GM23248 (cell line): ENCODE measurements at regions not wholly inside any gene's neighbourhood (a gene's known extent, or its start where the extent isn't known, plus 50 kb on each side); places are given as distances from the start of the nearest gene placed in this dataset.

Source experiments
- DNase-seq: peaks from one replicate; pipeline ENCODE4 v3.0.0-alpha.2; 2015
- H2AFZ ChIP-seq: fragments of 200-600 bp; sonication (generic); 2 replicates; pipeline ENCODE4 v1.6.1; 2016; ENCODE audit warnings: antibody characterized with exemption
- H3F3A ChIP-seq: fragments of 200-600 bp; sonication (generic); 2 replicates; pipeline ENCODE4 v1.6.1; 2016; ENCODE audit warnings: mild to moderate bottlenecking, antibody characterized with exemption, mixed run types; ENCODE audit not compliant: insufficient read depth
- H3K27ac ChIP-seq: fragments of 200-600 bp; sonication (generic); 2 replicates; pipeline ENCODE4 v1.5.1; 2016; ENCODE audit warnings: mild to moderate bottlenecking
- H3K27me3 ChIP-seq: fragments of 200-600 bp; sonication (generic); replicated peaks from 2 replicates; pipeline ENCODE4 v1.6.1; 2016; ENCODE audit warnings: mild to moderate bottlenecking; ENCODE audit not compliant: insufficient read depth
- H3K36me3 ChIP-seq: fragments of 200-600 bp; sonication (generic); 2 replicates; pipeline ENCODE4 v1.6.1; 2016; ENCODE audit warnings: low read depth, mild to moderate bottlenecking
- H3K4me1 ChIP-seq: fragments of 200-600 bp; sonication (generic); 2 replicates; pipeline ENCODE4 v1.6.1; 2016; ENCODE audit warnings: mild to moderate bottlenecking; ENCODE audit not compliant: insufficient read depth
- H3K4me2 ChIP-seq: fragments of 200-600 bp; sonication (generic); one replicate; pipeline ENCODE4 v1.6.1; 2016; ENCODE audit warnings: mild to moderate bottlenecking; ENCODE audit not compliant: unreplicated experiment
- H3K4me3 ChIP-seq: fragments of 200-600 bp; sonication (generic); 2 replicates; pipeline ENCODE4 v1.5.1; 2016; ENCODE audit warnings: mild to moderate bottlenecking
- H3K79me2 ChIP-seq: fragments of 200-600 bp; sonication (generic); 2 replicates; pipeline ENCODE4 v1.6.1; 2016; ENCODE audit warnings: mild to moderate bottlenecking; ENCODE audit not compliant: insufficient read depth
- H3K9ac ChIP-seq: fragments of 200-600 bp; sonication (generic); 2 replicates; pipeline ENCODE4 v1.6.1; 2016; ENCODE audit warnings: mild to moderate bottlenecking
- H3K9me2 ChIP-seq: fragments of 200-600 bp; sonication (generic); 2 replicates; pipeline ENCODE4 v1.6.1; 2016; ENCODE audit warnings: mixed run types, mild to moderate bottlenecking, moderate library complexity; ENCODE audit not compliant: insufficient read depth
- H3K9me3 ChIP-seq: fragments of 200-600 bp; sonication (generic); one replicate; pipeline ENCODE4 v1.6.1; 2017; ENCODE audit warnings: low read depth
- H4K20me1 ChIP-seq: fragments of 200-600 bp; sonication (generic); 2 replicates; pipeline ENCODE4 v1.6.0; 2016; ENCODE audit not compliant: insufficient read depth
- EZH2 ChIP-seq: fragments of 200-600 bp; sonication (generic); IDR thresholded peaks from 2 replicates; pipeline ENCODE4 v1.6.1; 2018; ENCODE audit warnings: antibody characterized with exemption, mild to moderate bottlenecking; ENCODE audit not compliant: insufficient read depth, poor library complexity, severe bottlenecking
- EZH2phosphoT487 ChIP-seq: fragments of 200-600 bp; sonication (generic); IDR thresholded peaks from 2 replicates; pipeline ENCODE4 v1.6.1; 2018; ENCODE audit warnings: antibody characterized with exemption, moderate library complexity, mild to moderate bottlenecking, low read depth; ENCODE audit not compliant: insufficient read depth
- WGBS, 2 experiments: methylation state at CpG; one replicate each; pipeline ENCODE4 v1.1.6; 2015 to 2017; ENCODE audit warnings: low lambda C conversion rate in 2 of 2, low coverage in 1 of 2; ENCODE audit errors: missing lambda C conversion rate in 2 of 2; 5-methylcytosine and 5-hydroxymethylcytosine counted together
- in situ Hi-C: fragments of 300-500 bp; cut with MboI; formaldehyde crosslinking; loops from 2 replicates; pipeline ENCODE4 v1.15.0; 2020

DNA sequence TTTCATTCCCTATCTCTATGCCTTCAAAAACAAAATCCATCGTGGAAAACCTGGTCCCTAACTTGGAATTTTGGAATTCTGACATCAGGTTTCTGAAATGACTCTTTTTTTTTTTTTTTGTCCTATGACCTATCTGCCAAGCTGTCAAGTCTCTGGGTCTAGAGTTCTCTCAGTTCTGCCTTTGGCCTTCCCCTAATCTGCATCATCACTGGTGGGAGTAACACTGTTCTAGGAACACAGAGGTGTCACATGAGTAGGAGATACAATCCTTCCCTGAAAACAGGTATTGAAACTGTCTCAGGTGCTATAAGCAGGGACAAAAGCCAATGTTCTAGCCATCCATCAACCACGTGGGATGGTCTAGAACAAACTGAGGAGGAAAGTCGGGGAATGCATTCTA, 142.0 kb upstream of the ATP1B1 start:
- no peak for DNase-seq
- Histone ChIP-seq H3K9me3 (no peaks in the 10 kb centered on the region), H3K4me3 (no peak overlapping the region), H3K9ac (no peak overlapping the region), H3K4me2 (no peak overlapping the region), H2AFZ (no peak overlapping the region), H3K9me2 (no peaks in the 10 kb centered on the region), H3K36me3 (no peaks in the 10 kb centered on the region), H3K27ac (no peak overlapping the region), H4K20me1 (no peaks in the 10 kb centered on the region), H3K4me1 (no peaks in the 10 kb centered on the region), H3F3A (no peaks in the 10 kb centered on the region), H3K79me2 (no peaks in the 10 kb centered on the region), H3K27me3 (no peaks in the 10 kb centered on the region)
- no peak for TF ChIP-seq EZH2
- no peak for TF ChIP-seq EZH2phosphoT487
- 35 to 37% methylated on average over 3 of the region's 3 CpGs for whole genome bisulfite sequencing, 2 experiments
- in situ Hi-C loops = no loop called here

DNA sequence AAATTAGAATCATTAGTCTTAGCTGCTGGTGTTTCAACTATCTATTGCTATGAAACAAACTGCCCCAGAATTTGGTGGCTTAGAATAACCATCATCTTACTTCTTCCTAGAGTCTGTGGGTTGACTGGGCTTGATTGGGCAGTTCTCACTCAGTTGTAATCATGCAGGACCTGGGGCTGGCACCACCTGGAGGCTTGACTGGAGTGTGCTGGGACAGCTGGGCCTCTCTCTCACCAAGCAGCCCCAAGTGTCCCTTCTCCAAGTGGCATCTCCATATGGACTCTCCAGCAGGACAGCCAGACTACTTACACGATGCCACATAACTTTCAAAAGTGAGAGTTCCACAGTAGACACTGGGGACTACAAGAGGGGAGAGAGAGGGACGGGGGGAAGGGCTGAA, 140.3 kb upstream of the ATP1B1 start:
- no peaks in the 10 kb centered on the region for H3K36me3 ChIP-seq
- no peaks in the 10 kb centered on the region for H3K79me2 ChIP-seq
- DNase-seq = no peak
- no peaks in the 10 kb centered on the region for H3K27me3 ChIP-seq
- H2AFZ ChIP-seq = no peak overlapping the region
- H3K4me2 ChIP-seq = no peak overlapping the region
- no peak overlapping the region for H3K4me3 ChIP-seq
- in situ Hi-C loops = no loop called here
- H4K20me1 ChIP-seq = no peaks in the 10 kb centered on the region
- no peaks in the 10 kb centered on the region for H3K9me2 ChIP-seq
- WGBS, 2 experiments = 36 to 42% methylated on average over 1 to 2 of the region's 2 CpGs
- TF ChIP-seq EZH2phosphoT487 = no peak
- TF ChIP-seq EZH2 = no peak
- no peaks in the 10 kb centered on the region for H3K9me3 ChIP-seq
- H3K9ac ChIP-seq = no peak overlapping the region
- H3K4me1 ChIP-seq = no peaks in the 10 kb centered on the region
- H3F3A ChIP-seq = no peaks in the 10 kb centered on the region
- H3K27ac ChIP-seq = no peak overlapping the region

DNA sequence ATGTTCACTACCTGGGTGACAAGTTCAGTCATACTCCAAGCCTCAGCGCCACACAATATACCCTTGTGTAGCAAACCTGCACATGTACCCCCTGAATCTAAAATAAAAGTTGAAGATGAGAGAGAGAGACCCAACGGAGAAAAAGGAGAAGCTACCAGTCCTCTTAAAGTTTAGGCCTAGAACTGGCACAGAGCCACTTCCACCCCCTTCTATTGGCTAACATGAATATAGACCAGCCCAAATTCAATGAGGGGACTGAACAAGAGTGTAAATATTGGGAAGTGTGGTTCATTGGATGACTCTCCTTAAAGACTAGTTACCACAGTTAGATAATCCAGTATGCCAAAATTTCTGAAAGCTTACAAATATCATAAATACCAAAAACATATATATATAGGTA, 139.9 kb upstream of the ATP1B1 start:
- DNase-seq = no peak
- Histone ChIP-seq H3K9me2 (no peaks in the 10 kb centered on the region), H3K27ac (no peak overlapping the region), H3K36me3 (no peaks in the 10 kb centered on the region), H3K9me3 (no peaks in the 10 kb centered on the region), H2AFZ (no peak overlapping the region), H3K4me1 (no peaks in the 10 kb centered on the region), H3K79me2 (no peaks in the 10 kb centered on the region), H3K9ac (no peak overlapping the region), H3K4me3 (no peak overlapping the region), H3K27me3 (no peaks in the 10 kb centered on the region), H3F3A (no peaks in the 10 kb centered on the region), H3K4me2 (no peak overlapping the region), H4K20me1 (no peaks in the 10 kb centered on the region)
- in situ Hi-C loops = no loop called here
- 51 to 54% methylated on average over 2 of the region's 2 CpGs for WGBS, 2 experiments
- TF ChIP-seq EZH2phosphoT487 = no peak
- no peak for TF ChIP-seq EZH2

DNA sequence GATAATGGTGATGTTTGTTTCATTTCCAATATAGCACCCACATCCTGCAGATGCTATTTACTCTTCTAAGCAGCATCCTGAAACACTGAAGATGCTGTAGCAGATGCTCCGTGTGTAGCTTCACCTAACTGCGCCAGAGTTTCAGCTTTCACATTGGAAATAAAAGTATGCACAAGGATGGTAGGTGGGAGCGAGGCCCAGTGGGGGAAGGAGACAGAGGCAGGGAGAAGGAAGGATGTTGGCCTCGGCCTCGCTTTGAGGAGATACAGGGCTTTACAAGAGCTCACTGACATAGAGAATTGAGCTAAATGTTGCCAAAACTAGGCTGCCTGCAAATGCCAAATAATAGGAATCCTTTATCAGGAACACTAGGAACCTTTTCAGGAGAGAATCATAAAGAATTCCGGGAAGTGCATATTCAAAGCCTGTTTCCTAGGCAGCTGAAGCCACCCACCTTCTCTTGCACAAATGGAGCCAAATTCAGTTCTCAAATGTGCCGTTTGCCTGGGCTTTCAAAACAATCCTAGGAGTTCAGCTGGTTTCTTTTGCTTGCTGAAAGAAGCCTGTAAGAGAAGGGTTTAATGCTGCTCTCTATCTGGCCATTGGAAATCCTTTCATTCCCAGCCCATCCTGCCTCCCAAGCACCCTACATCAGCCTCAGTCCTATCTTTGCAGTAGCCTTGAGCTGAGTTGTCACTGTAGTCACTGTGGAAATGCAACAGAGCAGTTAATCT, 135.4 kb upstream of the ATP1B1 start:
- Histone ChIP-seq H2AFZ (no peak overlapping the region), H3K9ac (no peak overlapping the region), H3K79me2 (no peaks in the 10 kb centered on the region), H3K27me3 (no peaks in the 10 kb centered on the region), H3K9me2 (no peaks in the 10 kb centered on the region), H3K27ac (no peak overlapping the region), H3K4me2 (no peak overlapping the region), H4K20me1 (no peaks in the 10 kb centered on the region), H3K4me3 (no peak overlapping the region), H3F3A (no peaks in the 10 kb centered on the region), H3K9me3 (no peaks in the 10 kb centered on the region), H3K36me3 (no peaks in the 10 kb centered on the region), H3K4me1 (no peaks in the 10 kb centered on the region)
- in situ Hi-C loops = no loop called here
- TF ChIP-seq EZH2phosphoT487 (no peak), EZH2 (no peak)
- DNase-seq = no peak
- WGBS, 2 experiments = 56% methylated on average over 7 of the region's 7 CpGs
